Activated T-cell treated with anti-CD3 and anti-CD28 coated beads, Interleukin-2, amount 50 U/mL, for 48 hours (primary cell): ENCODE measurements at regions not wholly inside any gene's neighbourhood (a gene's known extent, or its start where the extent isn't known, plus 50 kb on each side); places are given as distances from the start of the nearest gene placed in this dataset.
"Not testable (repeated sequence)": the region's sequence is repeated elsewhere in the genome, so short reads cannot be mapped to it uniquely, and the experiment has no call there.

Source experiments
- DNase-seq, 2 experiments: peaks; one replicate each; pipeline ENCODE4 v3.0.0-alpha.2; 2020

GRCh38 chr3:89628856-89629670 is 521.6 kb downstream of the EPHA3 start:
- no peak for DNase-seq

GRCh38 chr3:89635137-89635536 is 527.7 kb downstream of the EPHA3 start:
- DNase-seq: no peak

DNA sequence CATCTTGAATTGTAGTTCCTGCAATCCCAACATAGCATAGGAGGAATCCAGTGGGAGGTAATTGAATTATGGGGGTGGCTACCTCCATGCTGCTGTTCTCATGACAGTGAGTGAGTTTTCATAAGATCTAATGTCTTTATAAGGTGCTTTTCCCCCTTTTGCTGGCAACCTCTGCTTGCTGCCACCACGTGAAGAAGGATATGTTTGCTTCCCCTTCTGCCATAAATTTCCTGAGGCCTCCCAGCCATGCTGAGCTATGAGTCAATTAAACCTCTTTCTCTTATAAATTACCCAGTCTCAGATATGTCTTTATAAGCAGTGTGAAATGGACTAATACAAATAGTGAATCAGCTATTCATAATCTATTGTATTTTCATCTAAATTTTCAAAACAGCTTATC is 537.3 kb downstream of the EPHA3 start:
- DNase-seq: no peak

GRCh38 chr3:89649431-89649830 is 542.0 kb downstream of the EPHA3 start:
- no peak for DNase-seq

- DNase-seq: no peak
These were observed 546.6 kb downstream of the EPHA3 start for GRCh38 chr3:89654031-89654430.

- DNase-seq: no peak
These were observed 549.0 kb downstream of the EPHA3 start for GRCh38 chr3:89656388-89656787.

DNA sequence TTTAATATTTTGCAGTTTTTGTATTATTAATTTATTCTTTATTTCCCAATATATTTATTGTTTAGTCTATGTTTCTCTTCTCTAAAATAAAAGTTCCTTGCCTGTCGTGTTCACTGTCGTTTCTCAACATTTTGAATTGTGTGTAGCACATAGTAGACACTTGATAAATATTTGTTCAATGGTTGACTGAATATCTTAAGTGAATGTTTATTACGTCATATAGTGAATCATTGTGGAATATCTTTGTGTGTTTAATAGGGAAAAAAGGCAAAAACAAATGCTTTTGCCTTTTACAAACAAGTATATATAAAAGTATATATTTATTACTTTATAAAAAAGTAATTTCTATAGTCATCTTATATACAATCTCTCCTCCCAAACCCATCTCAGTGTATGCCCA is 572.3 kb downstream of the EPHA3 start:
- no peak for DNase-seq

DNA sequence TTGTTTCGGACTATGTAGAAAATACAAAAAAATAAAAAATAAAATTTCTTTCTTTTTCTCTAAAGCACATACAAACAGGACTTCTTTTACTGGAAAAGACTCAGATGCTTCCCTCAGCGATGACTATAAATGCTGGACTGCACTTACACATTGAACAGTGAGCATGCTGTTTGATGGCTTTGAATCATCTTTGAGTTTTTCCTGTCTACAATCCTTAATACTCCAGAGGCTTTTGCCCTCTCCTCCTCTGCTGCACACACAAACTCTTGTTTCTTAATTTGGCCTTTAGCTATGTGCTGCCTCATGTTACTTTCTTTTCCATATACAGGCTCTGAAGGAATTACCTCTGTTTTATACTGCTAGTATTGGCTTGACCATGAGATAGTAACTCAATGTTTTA is 575.1 kb downstream of the EPHA3 start:
- no peak for DNase-seq

GRCh38 chr3:89685731-89686130 is 578.3 kb downstream of the EPHA3 start:
- DNase-seq: no peak

GRCh38 chr3:89690646-89691045 is 583.2 kb downstream of the EPHA3 start:
- no peak for DNase-seq

- DNase-seq: no peak
These were observed 585.2 kb downstream of the EPHA3 start for GRCh38 chr3:89692601-89693000.

- DNase-seq: no peak
These were observed 590.0 kb downstream of the EPHA3 start for GRCh38 chr3:89697321-89697916.

GRCh38 chr3:89698208-89698830 is 590.9 kb downstream of the EPHA3 start:
- no peak for DNase-seq

GRCh38 chr3:89699229-89699628 is 591.8 kb downstream of the EPHA3 start:
- DNase-seq: no peak

DNA sequence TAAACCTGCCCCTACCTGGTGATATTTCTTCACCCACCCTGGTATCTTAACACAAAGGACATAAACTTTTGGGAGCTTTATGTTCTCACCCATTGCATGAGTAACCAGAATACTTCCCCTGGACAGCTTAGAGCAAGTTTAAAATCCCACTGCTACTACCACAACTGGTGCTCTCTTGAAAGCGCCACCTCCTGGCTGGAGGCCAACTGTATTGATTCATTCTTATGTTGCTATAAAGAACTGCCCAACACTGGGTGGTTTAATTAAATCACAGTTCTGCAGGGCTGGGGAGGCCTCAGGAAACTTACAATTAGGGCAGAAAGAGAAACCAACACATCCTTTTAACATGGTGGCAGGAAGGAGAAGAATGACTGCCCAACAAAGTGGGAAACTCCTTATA is 592.4 kb downstream of the EPHA3 start:
- DNase-seq: no peak

- no peak for DNase-seq
These were observed 595.0 kb downstream of the EPHA3 start for GRCh38 chr3:89702404-89702803.

- no peak for DNase-seq
These were observed 605.8 kb downstream of the EPHA3 start for GRCh38 chr3:89713196-89713595.

- DNase-seq: no peak
These were observed 606.8 kb downstream of the EPHA3 start for GRCh38 chr3:89714237-89714636.

DNA sequence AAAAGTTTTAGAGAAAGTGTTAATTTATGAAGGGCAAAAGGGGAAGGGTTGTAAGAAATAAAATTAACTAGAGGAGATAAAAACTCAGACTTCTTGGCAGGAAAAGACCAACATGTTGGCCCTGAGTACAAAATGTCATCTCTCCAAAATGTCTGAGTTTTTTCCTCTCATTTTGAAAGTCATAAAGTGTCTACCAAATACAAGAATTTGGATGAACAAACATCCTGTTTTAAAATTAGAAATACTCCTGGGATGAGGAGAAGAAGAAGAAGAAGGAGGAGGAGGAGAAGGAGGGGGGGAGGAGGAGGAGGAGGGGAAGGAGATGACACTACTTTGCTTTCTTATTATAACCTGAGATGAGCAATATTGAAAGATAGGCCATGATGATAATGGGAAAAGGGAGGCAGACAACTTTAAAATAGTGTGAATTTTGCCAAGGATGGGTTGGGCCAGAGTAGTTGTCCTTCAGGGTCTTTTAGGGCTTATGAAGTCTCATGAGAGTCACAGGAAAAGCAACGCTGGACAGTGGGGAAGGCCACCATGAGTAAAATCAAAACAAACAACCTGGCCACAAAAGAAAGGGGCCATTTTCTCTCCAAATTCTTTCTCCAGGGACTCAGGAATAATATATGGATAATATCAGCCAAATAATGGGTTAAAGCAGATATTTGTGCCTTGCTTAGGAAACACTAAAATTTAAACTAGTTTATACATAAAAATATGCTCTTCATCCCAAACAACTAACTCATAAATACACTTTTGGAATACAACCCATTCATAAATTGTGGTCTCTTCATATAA is 632.9 kb downstream of the EPHA3 start:
- DNase-seq: no peak

GRCh38 chr3:89740881-89741177 is 633.4 kb downstream of the EPHA3 start:
- DNase-seq: no peak

DNA sequence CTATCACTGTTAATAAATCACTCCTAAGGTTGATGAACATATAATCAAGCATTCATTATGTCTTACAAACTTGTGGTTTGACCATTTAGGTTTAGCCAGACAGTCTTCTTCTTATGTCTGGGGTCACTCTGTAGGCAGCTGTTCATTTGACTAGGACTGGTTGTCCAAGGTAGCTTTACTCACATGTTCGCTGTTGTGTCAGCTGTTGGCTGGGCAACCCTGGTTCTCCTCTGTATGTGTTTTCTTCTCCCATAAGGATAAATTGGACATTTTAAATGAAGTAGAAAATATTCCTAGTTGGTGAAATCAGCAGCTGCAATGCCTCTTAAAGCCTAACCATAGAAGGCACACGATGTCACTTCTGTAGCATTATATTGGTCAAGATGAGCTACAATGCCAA is 635.1 kb downstream of the EPHA3 start:
- no peak for DNase-seq

DNA sequence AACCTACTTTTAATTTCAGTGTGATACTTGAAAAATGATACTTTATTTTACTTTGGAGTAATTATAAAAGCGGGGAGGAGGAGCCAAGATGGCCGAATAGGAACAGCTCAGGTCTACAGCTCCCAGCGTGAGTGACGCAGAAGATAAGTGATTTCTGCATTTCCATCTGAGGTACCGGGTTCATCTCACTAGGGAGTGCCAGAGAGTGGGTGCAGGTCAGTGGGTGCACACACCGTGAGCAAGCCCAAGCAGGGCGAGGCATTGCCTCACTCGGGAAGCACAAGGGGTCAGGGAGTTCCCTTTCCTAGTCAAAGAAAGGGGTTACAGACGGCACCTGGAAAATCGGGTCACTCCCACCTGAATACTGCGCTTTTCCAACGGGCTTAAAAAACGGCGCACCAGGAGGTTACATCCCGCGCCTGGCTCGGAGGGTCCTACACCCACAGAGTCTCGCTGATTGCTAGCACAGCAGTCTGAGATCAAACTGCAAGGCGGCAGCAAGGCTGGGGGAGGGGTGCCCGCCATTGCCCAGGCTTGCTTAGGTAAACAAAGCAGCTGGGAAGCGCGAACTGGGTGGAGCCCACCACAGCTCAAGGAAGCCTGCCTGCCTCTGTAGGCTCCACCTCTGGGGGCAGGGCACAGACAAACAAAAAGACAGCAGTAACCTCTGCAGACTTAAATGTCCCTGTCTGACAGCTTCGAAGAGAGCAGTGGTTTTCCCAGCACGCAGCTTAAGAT is 640.3 kb downstream of the EPHA3 start:
- not testable (repeated sequence) for DNase-seq

DNA sequence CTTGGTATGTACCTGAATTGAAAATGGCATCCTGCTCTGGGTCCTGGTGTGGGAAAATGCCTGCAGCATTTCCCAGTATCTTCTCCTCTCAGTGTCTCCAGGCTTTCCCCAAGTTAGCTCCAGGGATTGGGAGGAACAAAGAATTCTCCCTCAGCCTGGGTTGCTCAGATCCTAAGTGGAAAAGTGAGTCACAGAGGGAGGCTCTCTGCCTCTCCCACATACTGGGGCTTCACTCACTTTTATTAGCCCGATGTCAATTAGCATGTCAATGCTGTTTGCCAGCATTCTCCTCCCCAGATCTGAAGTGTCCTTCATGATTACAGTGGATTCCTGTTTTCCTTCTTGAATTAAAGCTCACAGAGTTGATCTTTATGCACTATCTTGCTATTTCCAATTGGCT is 655.0 kb downstream of the EPHA3 start:
- no peak for DNase-seq
